ENCODE measurements at regions not wholly inside any gene's neighbourhood (a gene's known extent, or its start where the extent isn't known, plus 50 kb on each side); places are given as distances from the start of the nearest gene placed in this dataset.

DNA sequence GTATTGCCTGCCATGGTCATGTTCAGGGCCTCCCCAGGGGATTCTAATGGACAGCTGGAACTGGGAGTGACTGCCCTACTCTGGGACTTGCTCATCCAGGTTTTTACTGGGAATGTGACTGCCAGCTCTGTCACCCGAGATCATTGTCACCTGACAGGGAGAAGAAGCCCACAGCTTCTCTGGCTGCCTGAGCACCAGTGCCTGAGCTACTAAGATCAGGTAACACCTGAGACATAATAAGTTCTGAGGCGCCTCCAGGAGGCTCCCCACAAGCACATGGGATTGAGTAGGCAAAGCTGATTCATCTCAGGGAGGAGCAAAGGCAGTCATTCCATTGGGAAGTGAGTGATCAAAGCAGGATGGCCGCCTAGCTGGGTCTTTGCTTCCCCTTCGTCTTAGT is 84.2 kb upstream of the GALNT18 start:
- no peaks in the 10 kb centered on the region for H3K27me3 ChIP-seq
- H3K4me3 ChIP-seq = no peak overlapping the region
- no peaks in the 10 kb centered on the region for H3K9me3 ChIP-seq
- no peak for ATAC-seq
- TF ChIP-seq POLR2A (IDR thresholded peaks at IDR 0.05) = no peak
- no peak for TF ChIP-seq EP300 (IDR thresholded peaks at IDR 0.05)
- TF ChIP-seq POLR2AphosphoS5 (IDR thresholded peaks at IDR 0.05) = no peak
- TF ChIP-seq, protein P1, sequence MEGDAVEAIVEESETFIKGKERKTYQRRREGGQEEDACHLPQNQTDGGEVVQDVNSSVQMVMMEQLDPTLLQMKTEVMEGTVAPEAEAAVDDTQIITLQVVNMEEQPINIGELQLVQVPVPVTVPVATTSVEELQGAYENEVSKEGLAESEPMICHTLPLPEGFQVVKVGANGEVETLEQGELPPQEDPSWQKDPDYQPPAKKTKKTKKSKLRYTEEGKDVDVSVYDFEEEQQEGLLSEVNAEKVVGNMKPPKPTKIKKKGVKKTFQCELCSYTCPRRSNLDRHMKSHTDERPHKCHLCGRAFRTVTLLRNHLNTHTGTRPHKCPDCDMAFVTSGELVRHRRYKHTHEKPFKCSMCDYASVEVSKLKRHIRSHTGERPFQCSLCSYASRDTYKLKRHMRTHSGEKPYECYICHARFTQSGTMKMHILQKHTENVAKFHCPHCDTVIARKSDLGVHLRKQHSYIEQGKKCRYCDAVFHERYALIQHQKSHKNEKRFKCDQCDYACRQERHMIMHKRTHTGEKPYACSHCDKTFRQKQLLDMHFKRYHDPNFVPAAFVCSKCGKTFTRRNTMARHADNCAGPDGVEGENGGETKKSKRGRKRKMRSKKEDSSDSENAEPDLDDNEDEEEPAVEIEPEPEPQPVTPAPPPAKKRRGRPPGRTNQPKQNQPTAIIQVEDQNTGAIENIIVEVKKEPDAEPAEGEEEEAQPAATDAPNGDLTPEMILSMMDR (IDR thresholded peaks at IDR 0.05) = no peak
- H3K36me3 ChIP-seq = no peaks in the 10 kb centered on the region
- no peak overlapping the region for H3K27ac ChIP-seq
- WGBS, 2 donors (ENCODE audit: low coverage in 1 of 2) = 80% methylated on average over 3 of the region's 4 CpGs; no CpG with 5 or more reads in 1 of the 2 donors
- H3K4me1 ChIP-seq = peaks cover 0 to 4% (median 0%) of the 10 kb centered on the region in 3 donors

DNA sequence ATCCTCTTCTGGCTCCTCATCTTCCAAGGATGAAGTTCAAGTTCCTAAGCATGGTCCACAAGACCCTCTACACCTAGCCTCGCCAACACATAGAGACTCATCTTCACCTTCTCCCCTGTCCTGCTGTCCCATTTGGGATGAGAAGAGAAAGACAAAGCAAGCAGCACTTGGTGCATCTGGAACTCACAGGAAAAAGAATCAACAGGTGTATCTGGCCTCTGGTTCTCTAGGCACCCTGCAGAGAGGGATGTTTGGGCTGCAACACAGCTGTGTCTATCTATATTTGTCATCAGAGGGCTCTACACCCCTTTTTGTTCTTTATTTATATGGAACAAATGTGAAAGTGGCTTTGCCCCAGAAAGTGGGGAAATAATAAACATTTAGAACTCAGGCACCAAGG is 82.1 kb upstream of the GALNT18 start:
- no peaks in the 10 kb centered on the region for H3K27me3 ChIP-seq
- TF ChIP-seq, protein P1 (IDR thresholded peaks at IDR 0.05) = no peak
- no peak for TF ChIP-seq POLR2AphosphoS5 (IDR thresholded peaks at IDR 0.05)
- no peaks in the 10 kb centered on the region for H3K36me3 ChIP-seq
- no peak for ATAC-seq
- H3K9me3 ChIP-seq = no peaks in the 10 kb centered on the region
- no peak overlapping the region for H3K4me3 ChIP-seq
- H3K4me1 ChIP-seq = peaks cover 0 to 5% (median 0%) of the 10 kb centered on the region in 3 donors
- no peak overlapping the region for H3K27ac ChIP-seq
- WGBS, 2 donors (ENCODE audit: low coverage in 1 of 2) = 88 to 100% methylated on average over 1 of the region's 1 CpG

DNA sequence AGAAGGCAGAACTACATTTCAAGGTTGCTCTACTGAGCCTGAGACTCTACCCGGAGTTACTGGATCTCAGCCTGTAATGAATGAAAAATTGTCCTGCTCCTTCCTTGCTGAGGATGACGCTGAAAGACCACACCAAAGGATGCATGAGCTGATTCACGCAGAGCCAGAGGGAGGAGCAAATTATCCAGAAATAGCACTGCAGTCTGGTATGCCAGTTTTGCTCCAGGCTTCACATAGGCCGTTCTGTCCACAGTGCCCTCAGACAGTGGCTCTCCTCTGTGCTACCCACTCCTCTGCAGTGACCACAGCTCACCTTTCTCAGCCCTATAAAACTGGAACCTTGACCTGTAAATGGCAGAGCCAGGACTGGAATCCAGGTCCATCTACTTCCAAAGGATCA is 79.3 kb upstream of the GALNT18 start:
- H3K4me3 ChIP-seq = no peak overlapping the region
- no peaks in the 10 kb centered on the region for H3K9me3 ChIP-seq
- WGBS, 2 donors (ENCODE audit: low coverage in 1 of 2) = 20 to 26% methylated on average over 1 to 4 of the region's 4 CpGs
- TF ChIP-seq POLR2AphosphoS5 (IDR thresholded peaks at IDR 0.05) = no peak
- H3K27ac ChIP-seq = no peak overlapping the region
- no peaks in the 10 kb centered on the region for H3K27me3 ChIP-seq
- ATAC-seq = peak; percentile 51
- no peaks in the 10 kb centered on the region for H3K36me3 ChIP-seq
- H3K4me1 ChIP-seq = peaks cover 0 to 5% (median 0%) of the 10 kb centered on the region in 3 donors

DNA sequence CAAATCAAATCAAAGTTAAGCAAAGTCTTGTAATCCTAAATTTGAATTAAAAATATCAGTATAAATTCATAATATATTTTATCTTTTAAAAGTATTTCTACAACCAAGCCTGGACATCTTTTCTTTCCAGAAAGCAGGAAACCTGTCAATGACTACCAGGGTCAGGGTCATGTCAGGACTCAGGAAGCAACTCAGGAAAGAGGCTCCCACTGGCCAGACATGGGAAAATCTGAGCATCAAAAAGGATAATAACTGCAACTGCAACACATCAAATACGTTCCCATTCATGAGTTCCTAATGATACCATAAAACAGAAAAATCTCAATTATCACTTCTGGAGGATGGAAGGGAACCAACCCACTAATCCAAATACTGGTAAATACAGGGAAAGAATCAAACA is 76.0 kb upstream of the GALNT18 start:
- Histone ChIP-seq H3K27ac (no peak overlapping the region), H3K4me1 (peaks cover 0 to 5% (median 0%) of the 10 kb centered on the region in 3 donors), H3K27me3 (no peaks in the 10 kb centered on the region), H3K9me3 (no peaks in the 10 kb centered on the region), H3K4me3 (no peak overlapping the region), H3K36me3 (no peaks in the 10 kb centered on the region)
- WGBS, 2 donors (ENCODE audit: low coverage in 1 of 2) = 44 to 57% methylated on average over 1 of the region's 1 CpG
- TF ChIP-seq POLR2AphosphoS5 (IDR thresholded peaks at IDR 0.05) = no peak
- no peak for TF ChIP-seq EP300 (IDR thresholded peaks at IDR 0.05)
- no peak for ATAC-seq

DNA sequence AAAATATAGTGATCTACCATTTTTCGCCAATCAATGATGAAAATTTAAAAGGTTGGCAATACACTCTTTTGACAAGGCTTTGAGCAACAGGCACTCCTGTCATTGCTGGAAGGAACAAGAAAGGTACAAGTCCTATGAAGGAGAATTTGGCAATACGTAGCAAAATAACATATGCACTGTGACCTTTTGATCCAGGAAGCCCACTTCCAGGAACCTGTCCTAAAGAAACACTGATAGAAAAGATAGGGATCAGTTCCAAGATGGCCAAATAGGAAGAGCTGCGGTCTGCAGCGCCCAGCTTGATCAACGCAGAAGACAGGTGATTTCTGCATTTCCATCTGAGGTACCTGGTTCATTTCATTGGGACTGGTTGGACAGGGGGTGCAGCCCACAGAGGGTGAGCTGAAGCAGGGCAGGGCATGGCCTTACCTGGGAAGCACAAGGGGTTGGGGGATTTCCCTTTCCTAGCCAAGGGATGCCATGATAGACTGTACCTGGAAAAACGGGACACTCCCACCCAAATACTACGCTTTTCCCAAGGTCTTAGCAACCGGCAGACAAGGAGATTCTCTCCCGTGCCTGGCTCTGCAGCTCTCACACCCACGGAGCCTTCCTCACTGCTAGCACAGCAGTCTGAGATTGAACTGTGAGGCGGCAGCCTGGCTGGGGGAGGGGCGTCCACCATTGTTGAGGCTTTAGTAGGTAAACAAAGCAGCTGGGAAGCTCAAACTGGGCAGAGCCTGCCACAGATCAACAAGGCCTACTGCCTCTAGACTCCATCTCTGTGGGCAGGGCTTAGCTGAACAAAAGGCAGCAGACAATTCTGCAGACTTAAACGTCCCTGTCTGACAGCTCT is 69.7 kb upstream of the GALNT18 start:
- Histone ChIP-seq H3K9me3 (no peaks in the 10 kb centered on the region), H3K36me3 (no peaks in the 10 kb centered on the region), H3K4me1 (no peaks in the 10 kb centered on the region), H3K27me3 (no peaks in the 10 kb centered on the region), H3K27ac (no peak overlapping the region), H3K4me3 (no peak overlapping the region)
- no peak for ATAC-seq
- TF ChIP-seq POLR2A (IDR thresholded peaks at IDR 0.05) = no peak
- no peak for TF ChIP-seq POLR2AphosphoS5 (IDR thresholded peaks at IDR 0.05)
- TF ChIP-seq EP300 (IDR thresholded peaks at IDR 0.05) = no peak
- TF ChIP-seq, protein P1 (IDR thresholded peaks at IDR 0.05) = no peak
- 56 to 96% methylated on average over 5 to 6 of the region's 13 CpGs for WGBS, 2 donors (ENCODE audit: low coverage in 1 of 2)

DNA sequence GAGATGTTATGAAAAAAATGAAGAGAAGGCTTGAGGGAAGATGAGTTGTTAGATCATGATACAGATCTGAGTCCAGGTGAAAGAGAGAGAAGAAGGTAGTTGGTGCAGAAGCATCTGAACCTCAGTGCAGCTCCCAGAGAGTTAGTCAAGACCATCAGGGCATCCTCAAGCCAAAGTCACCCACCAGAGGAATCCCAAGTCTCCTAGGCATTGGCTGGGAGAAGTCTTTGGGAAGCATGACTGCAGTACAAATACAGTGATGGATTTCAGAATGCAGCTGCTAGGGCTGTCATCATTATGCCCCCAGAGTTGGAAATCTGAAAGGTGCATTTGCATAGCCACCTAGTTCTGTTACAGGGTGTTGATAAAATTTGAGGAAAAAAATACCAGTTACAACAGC is 59.7 kb upstream of the GALNT18 start:
- Histone ChIP-seq H3K27me3 (no peaks in the 10 kb centered on the region), H3K36me3 (no peaks in the 10 kb centered on the region), H3K27ac (no peak overlapping the region), H3K9me3 (no peaks in the 10 kb centered on the region), H3K4me3 (no peak overlapping the region), H3K4me1 (no peaks in the 10 kb centered on the region)
- TF ChIP-seq POLR2AphosphoS5 (IDR thresholded peaks at IDR 0.05) (no peak), EP300 (IDR thresholded peaks at IDR 0.05) (no peak), POLR2A (IDR thresholded peaks at IDR 0.05) (no peak)
- TF ChIP-seq, protein P1 (IDR thresholded peaks at IDR 0.05) = no peak
- ATAC-seq = no peak

All from gastroesophageal sphincter (tissue), 4 donors.